AG20443 (cell line): ENCODE measurements at regions not wholly inside any gene's neighbourhood (a gene's known extent, or its start where the extent isn't known, plus 50 kb on each side); places are given as distances from the start of the nearest gene placed in this dataset.
"Not testable (repeated sequence)": the region's sequence is repeated elsewhere in the genome, so short reads cannot be mapped to it uniquely, and the experiment has no call there.

ENCODE experiments used
- DNase-seq: peaks from one replicate; pipeline ENCODE4 v3.0.0; 2012; ENCODE audit warnings: low spot score, mixed read lengths

DNA sequence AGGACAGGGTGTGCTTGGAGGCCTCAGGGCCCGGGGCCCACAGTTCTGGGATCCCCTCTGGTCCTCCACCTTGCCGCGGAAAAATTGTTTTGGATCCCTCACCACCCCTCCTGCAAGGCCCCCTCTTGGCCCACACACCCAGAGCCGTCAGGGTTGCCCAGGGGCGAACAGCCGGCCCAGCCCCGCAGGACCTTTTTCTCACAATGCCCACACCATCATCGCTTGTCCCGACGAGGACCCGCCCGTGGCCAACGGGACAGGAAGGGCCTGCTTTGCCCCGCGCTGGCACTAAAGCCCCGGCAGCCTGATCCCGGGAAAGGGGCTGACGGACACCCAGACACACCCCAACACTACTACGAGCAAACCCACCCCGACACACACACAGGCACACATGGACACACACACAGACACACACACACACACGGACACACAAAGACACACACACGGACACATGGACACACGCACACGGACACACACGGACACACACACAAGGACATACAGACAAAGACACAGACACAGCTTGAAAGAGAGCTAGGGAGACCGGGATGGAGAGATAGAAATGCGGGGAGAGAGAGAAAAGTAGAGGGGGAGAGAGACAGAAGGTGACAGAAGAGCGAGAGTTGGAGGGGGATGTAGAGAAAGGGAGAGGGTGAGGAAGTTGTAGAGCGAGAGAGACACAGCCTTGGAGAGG, 1493.5 kb upstream of the DEFB115 start:
- no peak for DNase-seq

DNA sequence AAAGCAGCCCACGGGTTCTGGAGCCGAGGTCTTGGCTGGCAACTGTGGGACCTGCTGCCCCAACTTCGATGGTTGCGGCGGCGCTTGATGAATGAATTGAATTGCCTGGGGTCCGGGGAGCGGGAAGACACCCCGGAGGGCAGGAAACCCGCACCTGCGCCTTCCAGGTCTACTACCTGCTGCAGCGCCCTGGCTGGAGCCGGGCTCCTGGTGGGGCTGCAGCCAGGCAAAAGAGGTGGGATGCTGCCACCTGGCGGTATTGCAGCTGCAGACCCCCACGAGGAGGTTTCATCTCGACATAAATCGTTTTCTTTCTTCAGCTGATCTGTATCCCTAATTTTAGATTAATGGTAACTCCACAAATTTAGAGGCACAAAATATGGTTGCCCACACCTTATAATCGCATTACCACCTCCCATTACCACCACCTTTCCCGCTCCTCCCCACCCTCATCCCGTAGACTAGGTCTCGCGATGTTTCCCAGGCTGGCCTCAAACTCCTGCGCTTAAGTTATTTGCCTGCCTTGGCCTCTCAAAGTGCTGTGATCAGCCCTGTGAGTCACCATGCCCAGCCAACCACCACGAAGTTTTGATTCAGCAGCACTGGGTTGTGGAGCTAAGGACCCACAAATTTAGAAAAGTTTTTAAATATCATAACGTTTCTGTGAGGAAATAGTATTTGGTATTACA, 1492.4 kb upstream of the DEFB115 start:
- DNase-seq = not testable (repeated sequence)

GRCh38 chr20:29778033-29778432, 1479.4 kb upstream of the DEFB115 start:
- not testable (repeated sequence) for DNase-seq

DNA sequence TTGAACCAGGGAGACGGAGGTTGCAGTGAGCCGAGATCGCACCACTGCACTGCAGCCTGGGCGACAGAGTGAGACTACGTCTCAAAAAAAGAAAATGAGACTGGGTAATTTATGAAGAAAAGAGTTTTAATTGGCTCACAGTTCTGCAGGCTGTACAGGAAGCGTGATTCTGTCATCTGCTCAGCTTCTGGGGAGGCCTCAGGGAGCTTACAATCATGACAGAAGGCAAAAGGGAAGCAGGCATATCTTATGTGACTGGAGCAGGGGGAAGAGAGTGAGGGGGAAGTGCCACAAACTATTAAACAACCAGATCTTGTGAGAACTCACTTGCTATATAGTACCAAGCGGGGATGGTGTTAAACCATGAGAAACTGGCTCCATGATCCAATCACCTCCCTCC, 1476.2 kb upstream of the DEFB115 start:
- not testable (repeated sequence) for DNase-seq

- not testable (repeated sequence) for DNase-seq
These were observed 1475.6 kb upstream of the DEFB115 start for GRCh38 chr20:29781891-29782290.

GRCh38 chr20:29787456-29787855, 1470.0 kb upstream of the DEFB115 start:
- DNase-seq = not testable (repeated sequence)

DNA sequence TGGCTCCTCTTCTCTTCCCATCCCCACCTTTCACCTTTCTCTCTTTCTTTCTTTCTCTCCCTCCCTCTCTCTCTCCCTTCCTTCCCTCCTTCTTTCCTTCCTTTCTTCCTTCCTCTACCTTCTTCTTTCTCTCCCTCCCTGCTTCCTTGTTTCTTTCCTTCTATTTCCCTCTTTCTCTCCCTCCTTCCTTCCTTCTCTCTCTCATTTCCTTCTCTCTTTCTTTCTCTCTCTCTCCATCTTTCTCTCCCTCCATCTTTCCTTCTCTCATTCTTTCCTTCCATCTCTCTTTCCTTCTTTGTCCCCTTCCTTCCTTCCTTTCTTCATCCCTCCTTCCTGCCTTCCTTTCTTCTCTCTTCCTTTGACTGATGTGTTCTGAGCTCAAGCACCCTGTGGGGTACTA, 1467.0 kb upstream of the DEFB115 start:
- DNase-seq = no peak

DNA sequence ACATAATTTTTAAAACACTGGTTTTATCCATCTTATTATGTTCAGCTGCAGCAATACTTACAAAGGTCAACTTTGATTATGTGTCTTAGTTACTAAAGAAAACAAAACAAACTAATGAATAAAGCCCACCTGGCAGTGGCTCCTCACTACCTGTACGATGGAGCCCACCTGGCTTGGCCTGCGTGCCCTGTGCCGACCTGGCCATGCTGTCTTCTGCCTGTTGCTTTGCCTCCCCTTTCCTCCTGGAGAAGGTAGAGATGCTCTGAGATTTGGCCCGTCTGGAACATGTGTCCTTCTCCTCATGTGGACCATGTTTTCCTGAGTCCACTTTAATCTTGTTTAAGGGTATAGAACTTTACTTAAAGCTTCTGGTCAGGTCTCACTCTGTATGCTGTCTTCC, 1426.0 kb upstream of the DEFB115 start:
- DNase-seq = not testable (repeated sequence)

DNA sequence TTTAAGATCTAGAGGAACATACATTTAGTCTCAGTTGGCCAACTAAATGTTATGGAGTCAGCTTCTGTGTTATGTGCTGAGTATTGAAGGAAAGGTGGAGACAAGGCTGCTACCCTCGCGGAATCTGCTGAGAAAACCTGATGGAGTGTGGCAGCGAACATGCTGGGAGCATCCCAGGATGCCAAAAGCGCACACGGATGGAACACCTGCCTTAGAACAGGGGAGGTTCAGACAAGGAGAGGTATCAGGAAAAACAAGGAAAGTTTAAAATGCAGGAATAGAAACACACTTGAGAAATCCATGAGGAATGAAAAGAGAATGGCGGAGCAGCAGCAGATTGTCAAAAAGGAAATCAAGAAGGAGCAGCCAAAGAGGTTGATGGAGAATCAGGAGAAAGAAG, 1389.5 kb upstream of the DEFB115 start:
- not testable (repeated sequence) for DNase-seq

- DNase-seq = not testable (repeated sequence)
These were observed 1388.8 kb upstream of the DEFB115 start for GRCh38 chr20:29868688-29869087.

GRCh38 chr20:29871816-29872215, 1385.6 kb upstream of the DEFB115 start:
- DNase-seq = not testable (repeated sequence)

- DNase-seq = no peak
These were observed 1383.5 kb upstream of the DEFB115 start for GRCh38 chr20:29873946-29874345.

DNA sequence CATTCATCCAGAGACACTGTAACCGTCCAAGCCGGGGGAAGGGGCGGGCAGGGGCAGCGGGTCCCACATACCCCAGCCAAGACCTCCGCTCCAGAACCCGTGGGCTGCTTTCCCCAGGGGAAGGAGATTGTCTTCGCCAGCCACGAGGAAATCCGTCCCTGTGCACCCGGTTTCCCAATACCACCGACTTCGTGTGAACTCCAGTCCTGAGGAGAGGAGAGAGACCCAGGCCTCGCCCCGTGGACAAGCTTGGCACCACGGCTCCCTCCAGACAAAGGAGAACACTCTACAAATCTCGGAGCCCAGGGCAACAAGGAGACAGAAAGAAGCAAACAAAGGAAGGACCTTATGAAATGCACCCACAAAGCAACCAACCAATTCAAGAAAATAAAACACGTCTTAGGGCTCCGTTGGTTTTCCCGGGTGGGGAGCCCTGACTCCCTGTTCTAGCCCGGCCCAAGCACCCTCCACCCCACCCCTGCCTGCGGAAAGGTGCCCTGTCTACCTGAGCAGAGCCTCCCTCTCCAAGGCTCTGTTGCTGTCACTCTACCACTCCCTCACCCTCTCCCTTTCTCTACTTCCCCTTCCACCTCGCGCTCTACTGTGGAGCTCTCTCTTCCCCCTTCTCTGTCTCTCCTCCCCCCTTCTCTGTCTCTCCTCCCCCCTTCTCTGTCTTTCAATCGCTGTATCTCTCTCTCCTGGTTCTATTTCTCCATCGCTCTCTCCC, 1382.8 kb upstream of the DEFB115 start:
- DNase-seq = no peak

DNA sequence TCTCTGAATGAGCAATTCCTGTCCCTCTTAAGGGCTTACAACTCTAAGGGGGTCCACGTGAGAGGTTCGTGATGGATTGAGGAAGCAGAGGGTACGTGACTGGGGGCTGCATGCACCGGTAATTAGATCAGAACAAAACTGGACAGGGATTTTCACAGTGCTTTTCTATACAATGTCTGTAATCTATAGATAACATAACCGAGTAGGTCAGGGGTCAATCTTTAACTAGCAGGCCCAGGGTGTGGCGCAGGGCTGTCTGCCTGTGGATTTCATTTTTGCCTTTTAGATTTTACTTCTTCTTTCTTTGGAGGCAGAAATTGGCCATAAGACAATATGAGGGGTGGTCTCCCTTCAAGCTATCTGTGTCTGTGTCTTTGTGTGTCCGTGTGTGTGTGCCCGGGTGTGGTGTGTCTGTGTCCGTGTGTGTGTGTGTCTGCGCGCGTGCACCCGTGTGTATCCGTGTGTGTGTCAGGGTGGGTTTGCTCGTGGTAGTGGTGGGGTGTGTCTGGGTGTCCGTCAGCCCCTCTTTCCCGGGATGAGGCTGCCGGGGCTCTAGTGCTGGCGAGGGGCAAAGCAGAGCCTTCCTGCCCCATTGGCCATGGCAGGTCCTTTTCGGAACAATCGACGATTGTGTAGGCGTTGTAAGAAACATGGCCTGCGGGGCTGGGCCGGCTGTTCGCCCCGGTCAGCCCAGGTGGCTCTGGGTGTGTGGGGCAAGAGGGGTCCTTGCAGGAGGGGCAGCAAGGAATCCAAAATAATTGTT, 1382.0 kb upstream of the DEFB115 start:
- DNase-seq = not testable (repeated sequence)

- DNase-seq = not testable (repeated sequence)
These were observed 1381.2 kb upstream of the DEFB115 start for GRCh38 chr20:29876084-29876910.

DNA sequence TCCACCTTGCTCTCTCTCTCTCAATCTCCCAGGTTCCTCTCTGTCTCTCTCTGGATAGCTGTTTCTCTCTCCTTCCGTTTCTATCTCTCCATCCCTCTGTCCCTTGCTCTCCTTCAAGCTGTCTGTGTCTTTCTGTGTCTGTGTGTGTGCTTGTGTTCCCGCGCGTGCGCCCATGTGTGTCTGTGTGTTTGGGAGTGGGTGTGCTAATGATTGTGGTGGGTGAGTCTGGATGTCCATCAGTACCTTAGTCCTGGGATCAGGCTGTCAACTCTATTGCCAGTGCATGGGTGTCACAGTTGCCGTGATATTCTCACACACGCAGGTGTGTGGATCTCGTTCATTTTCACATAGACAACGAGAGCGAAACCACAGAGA, 1380.6 kb upstream of the DEFB115 start:
- no peak for DNase-seq

- DNase-seq = not testable (repeated sequence)
These were observed 1379.8 kb upstream of the DEFB115 start for GRCh38 chr20:29877411-29878280.

DNA sequence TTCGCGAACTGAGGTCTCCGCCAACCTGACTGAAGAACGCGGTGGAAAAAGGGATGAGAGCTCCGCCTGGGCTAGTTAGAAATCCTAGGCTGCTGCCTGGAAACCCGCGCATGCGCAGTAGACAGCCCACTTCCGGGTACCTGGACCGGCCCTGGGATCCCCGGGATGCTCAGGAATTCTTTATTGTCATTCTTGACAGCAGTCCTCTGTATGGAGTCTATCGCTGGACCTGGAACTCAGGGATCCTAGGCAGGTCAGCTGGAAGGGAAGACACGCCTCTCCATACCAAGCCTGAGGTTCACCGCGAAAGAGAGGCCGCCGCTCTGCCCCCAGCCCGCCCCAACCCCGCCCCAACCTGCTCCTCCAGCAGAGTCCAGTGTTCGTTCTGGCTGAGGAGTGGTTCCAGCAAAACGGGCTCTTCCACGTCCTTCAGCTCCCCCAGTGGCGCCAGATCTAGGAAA, 1379.2 kb upstream of the DEFB115 start:
- DNase-seq = no peak

GRCh38 chr20:29878777-29879442, 1378.6 kb upstream of the DEFB115 start:
- no peak for DNase-seq

DNA sequence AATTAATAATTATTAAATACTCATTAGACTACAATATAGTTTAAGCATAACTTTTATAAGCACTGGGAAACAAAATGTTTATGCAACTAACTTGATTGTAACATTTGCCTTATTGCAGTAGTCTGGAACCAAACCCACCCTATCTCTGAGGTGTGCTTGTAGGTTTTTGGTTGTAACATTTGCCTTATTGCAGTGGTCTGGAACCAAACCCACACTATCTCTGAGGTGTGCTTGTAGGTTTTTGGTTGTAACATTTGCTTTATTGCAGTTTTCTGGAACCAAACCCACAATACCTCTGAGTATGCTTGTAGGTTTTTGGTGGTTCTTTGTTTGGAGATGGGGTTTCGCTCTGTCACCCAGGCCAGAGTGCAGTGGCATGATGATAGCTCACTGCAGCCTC, 1376.4 kb upstream of the DEFB115 start:
- not testable (repeated sequence) for DNase-seq
